Fibroblast of skin of left biceps (primary cell): ENCODE measurements at regions not wholly inside any gene's neighbourhood (a gene's known extent, or its start where the extent isn't known, plus 50 kb on each side); places are given as distances from the start of the nearest gene placed in this dataset.
A peak's percentile ranks its signal among the peaks of the same experiment; 100 is the strongest.

ENCODE experiments used
- DNase-seq, 2 experiments: peaks; one replicate each; pipeline ENCODE4 v3.0.0-alpha.2; 2013; ENCODE audit warnings: low read depth in 2 of 2

DNA sequence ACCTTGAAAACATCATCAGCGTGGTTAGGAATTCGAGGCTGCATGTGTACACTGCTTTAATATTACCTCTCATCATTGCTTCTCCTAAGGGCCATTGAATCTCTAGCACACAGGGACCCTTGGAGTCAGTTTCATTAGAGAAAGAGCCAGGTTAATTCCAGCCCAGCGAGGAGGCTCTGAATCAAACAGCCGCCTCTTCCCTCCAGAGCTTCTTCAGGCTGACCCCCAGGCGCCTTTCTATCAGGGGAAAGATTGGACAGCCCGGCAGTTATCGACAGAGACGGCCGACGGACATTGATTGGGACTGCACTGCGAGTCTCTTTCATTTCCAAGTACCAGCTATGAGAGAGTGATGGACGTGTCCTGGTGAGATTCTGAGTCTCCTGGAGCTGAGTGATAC lies 159.2 kb downstream of the ANKRD60 start:
- no peak for DNase-seq

DNA sequence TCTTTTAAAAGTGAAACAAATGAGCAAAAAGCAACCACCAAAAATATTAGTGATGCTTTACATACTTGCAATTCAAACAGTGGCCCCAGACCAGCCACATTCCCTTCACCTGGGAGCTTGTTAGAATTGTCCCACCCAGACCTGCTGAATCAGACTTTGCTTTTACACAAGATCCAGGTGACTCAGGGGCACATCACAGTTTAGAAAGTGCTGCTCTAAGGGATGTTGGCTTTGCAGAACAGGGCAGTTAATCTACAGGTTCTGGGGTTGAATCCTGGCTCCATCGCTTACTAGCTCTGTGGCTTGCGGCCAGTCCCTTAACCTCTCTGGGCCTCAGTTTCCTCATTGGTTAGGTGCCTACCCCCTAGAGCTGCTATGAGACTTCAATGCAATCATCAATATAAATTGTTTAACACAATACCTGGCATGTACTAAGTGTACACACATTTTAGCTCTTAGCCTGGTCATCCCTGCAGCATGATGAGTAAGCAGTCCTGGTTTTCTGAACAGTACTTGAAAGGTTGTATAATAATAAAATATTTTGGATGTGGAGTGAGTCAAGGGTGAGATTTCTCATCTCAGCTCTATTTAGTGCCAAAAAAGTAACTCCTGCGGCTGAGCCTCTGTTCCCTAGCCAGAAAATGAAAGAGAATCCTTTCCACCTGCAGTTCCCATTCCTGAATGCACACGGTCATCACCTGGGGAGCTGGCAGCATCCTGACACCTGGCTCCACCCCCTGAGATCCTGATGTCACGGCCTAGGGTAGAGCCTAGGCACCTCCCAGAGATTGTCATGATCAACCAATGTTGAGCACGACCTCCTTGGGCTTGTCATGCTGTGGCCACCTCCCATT lies 162.7 kb downstream of the ANKRD60 start:
- no peak for DNase-seq

DNA sequence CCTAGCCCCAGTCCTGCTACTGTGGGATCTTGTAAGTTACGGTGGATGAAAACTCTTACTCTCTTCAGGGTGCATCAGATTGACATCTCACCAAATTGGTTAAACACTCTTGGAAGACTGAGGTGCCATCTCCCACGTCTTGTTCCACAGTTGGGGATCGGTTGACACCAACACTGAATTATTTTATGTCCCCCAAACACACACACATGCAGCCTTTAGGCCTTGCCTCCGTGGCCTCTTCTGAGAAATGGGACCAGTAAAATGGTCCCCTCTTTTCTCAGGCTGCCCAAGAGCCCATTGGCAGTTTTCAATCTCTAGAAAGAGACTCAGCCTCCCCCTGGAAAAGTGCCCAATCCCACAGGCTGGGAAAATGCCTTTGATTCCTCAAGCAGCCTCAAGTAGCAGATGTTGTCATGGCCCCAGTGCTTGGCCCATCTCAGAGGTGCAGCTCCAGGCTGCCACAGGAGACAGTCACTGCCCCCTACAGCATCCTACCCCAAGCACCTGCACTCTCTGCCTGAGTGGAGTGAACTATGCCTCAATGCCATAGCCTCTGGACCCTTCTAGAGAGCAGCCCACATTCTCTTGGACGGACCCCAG lies 163.9 kb downstream of the ANKRD60 start:
- DNase-seq: no peak

DNA sequence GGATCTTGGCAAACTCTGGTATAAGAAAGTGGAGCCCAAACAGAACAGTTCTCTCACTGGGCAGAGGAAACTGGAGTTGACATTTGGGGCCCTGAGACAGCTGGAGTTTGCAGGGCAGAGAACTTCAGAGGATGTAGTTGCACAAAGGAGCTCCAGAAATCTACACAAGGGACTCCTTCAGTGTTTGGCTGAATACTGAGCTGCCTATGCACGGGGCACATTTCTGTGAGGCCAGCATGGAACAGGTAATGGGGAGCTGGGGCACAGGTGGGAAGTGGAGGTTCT lies 169.3 kb downstream of the ANKRD60 start:
- no peak for DNase-seq

DNA sequence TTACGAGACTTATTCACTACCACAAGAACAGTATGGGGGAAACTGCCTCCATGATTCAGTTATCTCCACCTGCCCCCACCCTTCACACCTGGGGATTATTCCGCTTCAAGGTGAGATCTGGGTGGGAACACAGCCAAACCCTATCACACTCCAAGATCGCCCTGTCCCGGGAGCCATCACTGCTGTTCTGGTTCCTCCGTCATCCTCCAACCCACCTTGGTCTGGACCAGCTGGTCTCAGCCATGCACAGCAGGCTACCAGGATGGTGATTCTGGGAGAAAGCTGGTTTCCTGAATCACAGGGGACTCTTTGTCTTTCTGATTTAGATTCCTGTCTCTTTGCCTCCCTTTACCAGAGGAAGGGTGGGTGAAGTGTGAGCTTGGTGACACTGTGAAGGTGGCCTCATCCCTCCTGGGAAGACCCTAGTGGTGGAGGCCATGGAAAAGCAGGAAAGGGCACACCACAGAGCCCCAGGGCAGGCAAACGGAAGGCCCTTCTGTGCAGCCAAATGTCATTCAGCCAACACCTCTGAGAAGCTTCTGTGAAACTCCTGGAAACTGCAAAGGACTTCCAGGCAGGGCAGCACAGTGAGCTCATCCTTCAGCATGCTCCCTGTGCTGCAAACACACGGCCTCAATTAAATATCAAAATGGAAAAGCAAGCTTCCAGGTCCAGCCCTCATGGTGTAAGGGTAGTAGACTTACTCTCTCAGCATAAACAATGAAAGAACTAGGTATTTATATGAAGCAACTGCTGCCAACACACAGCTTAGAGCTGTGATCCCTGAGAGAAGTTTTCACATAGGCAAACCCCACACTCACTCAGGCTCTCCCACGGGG lies 169.8 kb downstream of the ANKRD60 start:
- DNase-seq: no peak

DNA sequence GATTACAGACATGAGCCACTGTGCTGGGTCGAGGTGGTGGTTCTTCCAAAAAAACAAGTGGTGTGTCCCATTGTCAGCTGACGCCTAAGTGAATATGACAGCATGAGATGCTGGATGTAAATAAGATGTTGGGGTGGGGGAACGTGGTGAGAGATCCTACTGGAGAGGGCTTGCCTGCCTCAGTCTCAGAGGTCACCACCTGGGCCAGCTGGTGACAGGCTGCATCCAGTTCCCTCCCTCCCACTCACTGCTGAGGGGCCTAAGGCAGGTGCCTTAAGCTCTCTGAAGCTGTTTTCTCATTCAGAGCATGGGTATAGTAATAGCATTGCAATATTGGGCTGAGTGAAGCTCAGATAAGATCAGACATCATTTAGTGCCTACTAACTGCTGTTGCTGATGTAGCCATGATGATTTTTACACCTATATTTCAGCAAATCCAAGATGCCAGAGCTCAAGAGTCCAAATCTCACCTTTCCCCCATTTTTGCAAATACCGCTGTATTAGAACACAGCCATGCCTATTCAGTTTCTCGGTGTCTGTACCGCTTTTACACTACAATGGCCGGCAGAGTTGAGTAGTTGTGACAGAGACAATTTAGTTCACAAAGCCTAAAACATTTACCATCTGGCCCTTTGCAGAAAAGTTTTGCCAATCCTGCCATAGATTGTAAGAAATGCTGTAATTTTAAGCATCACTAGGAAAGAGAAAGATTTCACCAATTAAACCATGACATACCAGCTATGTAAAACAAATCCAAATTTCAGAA lies 171.3 kb downstream of the ANKRD60 start:
- DNase-seq: no peak

DNA sequence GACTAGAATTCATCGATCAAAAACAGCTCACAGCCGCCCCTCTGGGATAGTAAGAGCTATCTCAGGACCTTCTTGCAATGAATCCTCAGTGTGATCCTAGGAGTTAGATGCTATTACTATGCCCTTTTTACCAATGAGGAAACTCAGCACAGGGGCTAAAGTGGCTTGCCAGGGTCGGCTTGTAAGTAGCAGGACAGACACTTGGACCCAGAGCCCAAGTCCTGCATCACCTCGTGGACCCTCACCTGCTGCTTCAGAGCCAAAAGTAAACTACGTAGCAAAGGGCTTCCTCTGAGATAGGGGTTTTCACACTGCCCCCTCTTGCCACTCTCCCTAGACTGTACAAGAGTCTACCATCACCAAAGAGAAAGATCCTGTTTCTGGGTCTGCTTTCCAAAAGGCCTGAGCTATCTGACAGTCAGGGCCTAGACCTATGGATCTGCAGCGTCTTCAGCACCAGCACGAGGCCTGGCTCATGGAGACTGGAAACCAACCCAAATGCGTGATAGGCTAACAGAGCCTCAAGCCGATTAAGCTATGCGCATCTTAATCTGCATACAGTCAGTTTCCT lies 172.3 kb downstream of the ANKRD60 start:
- no peak for DNase-seq

DNA sequence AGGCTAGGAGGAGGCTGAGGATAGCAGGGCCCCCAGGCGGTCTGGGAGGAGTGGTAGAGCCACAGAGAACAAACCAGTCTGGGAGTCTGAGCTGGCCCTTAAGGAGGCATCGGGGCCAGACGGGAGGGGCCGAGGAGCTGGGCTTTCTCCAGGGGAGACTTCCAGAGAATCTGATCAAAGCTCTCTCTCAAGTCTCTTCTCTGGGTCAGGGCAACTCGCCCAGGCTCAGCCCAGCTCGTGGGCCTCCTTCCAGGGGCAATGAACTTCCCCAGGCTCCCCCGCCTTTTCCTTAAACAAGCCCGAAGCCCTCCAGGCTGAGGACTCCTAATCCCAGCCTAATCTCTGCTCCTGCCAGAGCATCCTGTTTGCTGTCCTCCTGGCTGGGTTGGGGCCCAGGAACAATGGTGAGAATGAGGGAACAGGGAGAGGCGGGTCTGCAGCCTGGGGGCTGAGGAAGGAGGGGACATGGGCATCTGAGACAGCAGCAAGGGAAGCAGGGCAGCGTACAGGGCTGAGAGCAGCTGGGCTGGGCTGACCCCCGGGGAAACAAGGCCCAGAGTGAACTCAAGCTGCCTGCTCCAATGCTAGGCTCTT lies 173.6 kb downstream of the ANKRD60 start:
- DNase-seq: no peak

DNA sequence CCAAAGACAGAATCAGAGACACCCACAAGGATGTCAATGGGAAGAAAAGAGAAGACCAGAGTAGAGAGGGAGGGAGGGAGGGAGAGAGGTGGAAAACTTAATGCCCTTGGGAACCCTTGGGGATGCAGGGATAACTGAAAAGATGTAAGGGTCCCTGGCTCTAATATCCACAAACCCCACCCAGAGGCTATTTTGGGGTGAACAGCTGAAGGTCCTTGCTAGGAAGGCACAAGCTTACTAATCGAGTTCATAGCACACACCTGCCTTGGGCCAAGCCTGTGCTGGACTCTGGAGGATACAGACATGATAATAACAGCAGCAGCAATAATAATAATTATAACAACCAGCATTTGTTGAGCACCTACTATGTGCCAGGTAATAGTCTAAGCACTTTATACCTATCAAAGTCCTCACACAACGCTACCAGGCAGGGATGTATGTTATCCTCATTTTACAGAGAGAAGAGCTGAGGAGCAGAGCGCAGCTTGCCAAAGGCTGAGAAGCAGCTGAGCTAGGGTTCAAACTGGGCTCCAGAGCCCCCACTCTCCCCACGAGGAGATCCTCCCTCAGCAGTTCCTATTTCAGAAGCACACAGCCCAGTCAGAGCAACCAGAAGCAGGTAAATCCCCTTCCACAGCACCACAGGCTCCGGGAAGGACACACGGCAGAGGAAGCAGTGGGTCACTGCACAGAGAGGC lies 174.2 kb downstream of the ANKRD60 start:
- DNase-seq: no peak

DNA sequence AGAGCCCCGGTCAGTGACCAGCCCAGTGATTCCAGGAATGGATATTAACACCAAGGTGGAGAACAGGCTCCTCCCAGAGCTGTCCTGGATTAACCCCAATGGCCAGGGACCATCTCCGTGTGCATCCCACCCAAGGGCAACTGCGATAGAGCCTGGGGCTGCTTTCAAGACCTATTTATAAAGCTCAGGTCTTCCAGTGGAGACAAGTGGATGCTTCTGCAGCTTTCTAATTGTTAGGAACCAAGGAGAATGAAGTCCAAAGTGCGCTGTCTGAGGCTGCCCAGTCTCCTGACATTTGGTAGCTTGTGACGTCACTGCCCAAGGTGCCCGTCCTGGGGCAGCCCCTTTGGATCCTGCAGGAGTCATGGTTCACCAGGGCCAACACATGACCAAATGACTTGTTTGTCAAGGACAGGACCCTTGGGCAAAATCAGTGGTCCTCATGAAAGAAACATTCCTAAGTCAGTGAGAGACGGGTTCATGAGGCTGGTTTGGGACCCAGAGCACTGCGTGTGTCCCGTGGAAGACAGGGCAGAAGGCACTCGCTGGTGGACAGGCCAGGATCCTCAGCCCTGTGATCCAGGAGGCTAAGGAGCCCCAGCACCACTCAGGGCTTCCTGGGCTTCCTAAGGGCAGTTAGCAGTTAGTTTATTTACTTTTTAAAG lies 174.9 kb downstream of the ANKRD60 start:
- no peak for DNase-seq

DNA sequence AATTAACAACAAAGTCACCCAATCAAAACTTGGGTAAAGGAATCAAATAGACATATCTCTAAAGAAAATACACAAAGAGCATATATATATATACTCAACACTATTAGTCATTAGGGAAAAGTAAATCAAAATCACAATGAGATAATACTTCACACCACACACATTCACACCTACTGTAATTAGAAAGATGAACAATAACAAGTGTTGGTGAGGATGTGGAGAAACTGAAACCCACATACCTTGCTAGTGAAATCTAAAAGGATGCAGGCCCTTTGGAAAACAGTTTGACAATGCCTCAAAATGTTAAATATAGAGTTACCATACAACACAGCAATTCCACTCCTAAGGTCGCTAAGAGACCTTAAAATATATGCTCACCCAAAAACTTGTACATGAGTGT lies 177.1 kb downstream of the ANKRD60 start:
- DNase-seq: no peak

DNA sequence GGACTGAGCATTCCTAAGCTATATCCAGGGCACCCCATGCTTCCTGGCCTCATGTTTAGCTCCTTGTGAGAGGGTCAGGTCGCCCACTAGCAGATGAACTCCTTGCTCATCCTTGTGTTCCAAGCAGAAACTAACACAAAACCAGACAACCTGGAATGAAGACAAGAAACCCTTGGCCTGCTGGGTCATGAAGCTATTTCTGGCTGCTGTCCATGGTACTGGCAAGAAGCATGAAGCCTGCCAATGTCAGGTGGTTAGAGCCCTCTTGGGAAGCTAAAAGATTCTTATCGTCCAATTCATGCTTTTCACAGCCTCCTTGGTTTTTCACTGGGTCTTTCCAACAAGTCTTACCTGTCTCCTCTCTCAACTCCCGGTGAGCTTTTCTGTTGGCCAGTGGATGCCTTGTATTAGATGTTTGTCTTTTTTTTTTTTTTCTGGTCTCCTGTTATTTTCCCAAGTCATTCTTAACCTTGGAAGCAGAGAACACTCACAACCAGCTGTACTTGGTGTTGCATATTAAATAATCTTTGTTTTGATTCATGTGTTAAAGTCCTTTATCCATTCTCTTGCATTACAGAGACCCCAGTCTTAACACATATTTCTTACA lies 180.3 kb downstream of the ANKRD60 start:
- DNase-seq: peak; percentile 25 to 34

DNA sequence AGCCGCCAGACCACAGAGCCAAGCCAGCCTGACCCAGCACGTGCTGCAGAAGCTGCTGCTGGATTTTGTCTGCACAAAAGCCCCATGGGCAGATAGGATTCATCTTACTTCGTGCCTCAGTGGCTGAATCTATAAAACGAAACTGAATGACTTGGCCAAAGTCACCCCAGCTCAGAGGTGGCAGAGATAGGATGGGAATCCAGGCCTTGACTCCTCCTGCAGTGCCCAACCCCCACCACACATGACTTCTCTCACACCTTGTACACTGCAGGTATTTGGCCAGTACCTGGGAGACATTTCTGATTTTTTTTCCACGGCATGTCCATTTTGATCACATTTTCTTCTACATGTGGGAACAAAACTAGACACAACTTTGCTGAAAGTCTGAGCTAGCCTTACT lies 182.1 kb downstream of the ANKRD60 start:
- DNase-seq: no peak

DNA sequence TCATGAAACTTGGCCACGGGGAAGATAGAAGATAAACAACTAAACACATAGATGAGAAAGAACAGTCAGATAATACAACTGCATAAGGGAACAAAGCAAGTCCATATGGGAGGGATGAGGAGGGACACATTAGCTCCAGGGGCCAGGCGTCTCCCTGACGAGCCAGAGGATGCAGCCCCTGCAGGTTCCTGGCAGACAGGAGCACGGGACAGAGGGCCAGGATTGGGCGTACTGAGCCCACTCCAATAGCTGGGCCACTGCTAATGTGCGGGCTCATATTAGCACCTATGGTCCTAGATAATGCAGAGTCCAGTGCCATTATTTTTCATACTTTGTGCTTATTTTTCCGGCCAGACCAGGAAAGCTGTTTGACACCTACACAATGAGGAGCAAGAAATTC lies 182.9 kb downstream of the ANKRD60 start:
- no peak for DNase-seq

DNA sequence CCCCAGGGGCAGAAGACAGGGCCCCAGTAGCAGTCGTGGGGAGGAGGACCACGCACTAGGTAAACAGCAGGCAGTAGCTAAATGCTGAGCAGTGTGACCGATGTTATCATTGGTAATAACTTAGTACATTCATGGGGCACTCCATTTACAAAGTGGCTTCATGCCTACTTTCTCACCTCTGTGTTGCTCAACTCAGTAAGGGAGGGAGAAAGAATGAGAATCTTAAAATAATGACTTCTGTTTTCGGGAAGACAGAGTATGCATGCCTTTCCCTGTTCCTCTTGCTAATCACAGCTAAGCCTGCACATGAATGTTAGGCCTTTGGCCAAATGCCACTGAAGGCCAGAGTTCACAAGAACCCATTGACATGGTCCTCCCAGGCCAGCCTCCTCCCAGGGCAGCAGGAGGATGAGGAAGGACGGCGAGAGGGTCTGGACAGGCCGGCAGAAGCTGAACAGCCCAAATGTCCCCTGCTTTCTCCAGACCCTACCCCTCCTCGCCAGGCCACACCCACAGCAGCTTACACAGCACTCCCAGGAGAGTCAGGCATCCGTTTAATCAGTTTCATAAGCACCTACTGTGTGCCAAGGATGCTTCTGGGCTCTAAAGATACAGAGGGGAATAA lies 183.4 kb downstream of the ANKRD60 start:
- no peak for DNase-seq

DNA sequence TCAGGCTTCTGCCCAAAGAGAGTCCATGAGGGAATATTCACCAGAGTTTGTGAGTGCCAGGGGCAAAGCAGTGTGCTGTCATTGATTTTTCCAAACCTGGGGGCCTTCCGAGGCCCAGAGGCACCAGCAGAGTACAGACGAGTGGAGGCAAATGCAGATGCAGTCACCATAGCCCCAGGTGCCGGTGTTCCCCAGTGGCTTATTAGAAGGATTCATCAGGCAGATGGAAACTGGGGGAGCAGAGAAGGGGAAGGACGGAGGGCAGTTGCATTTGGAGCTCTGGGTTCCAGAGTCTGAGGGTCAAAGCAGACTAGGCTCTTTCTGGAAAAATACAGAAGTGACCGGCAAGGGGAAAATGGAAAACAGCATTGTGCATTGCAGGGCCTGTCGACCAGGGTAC lies 184.2 kb downstream of the ANKRD60 start:
- DNase-seq: no peak

DNA sequence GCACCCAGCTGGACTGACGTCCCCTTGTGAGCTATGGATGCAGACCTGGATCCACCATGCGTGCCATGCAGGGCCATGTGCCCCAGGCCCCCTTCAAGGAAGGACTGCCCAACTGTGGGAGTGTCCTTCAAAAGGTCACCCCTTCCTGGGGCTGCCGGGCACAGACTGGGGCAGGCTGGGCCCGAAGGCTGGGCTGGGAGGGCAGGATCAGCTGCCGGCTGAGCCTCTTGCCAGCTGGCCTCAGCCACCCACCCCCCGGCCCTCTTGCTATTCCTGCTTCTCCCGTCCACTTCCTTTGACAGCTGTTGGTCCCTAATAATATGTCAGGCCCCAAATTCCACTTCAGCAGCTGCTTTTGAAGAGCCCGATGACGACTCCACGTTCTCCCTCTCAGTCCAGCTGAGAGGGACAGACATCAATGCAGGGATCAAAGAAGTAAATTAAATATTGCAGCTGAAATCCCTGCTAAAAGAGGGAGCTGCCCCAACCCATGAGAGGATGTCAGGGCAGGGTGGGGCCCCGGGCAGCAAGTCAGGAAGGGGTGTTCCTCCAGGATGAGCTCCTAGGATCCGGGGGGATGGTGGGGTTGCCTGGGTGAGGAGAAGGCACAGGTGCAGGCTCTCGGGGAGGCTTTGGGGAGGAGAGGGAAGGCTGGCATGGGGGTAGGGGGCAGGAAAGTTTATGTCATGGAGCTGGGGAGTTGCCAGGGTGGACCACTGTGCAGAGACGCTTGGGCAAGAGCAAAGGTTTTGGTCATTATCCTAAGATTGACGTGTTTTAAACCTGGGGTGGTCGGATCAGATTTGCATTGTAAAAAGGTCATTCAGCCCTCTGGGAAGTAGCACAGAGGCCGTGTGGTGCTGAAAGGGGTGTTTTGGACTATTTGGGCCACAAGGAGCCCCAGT lies 185.0 kb downstream of the ANKRD60 start:
- no peak for DNase-seq

DNA sequence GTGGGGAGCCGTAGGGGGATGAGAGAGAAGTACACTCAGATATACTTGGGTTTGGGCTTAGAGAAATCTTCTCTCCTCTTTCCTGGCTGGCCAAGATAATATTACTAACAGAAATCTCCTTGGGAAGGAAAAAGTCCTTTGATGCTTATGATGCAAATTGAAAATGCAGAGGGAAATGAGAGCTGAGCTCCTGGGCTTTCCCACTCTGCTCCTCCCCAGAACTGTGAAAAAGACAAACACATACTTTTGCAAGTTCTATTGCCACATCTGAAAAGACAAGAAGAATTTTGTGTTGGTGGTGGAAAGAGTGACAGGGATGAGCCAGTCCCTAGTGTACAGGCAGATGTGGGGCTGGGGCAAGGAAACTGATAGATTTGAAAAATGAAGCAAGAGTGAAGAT lies 185.9 kb downstream of the ANKRD60 start:
- no peak for DNase-seq
